ENCODE measurements at regions not wholly inside any gene's neighbourhood (a gene's known extent, or its start where the extent isn't known, plus 50 kb on each side); places are given as distances from the start of the nearest gene placed in this dataset.
"Not testable (repeated sequence)": the region's sequence is repeated elsewhere in the genome, so short reads cannot be mapped to it uniquely, and the experiment has no call there.

GRCh38 chr2:138093455-138093854, 129.2 kb downstream of the HNMT start:
- Histone ChIP-seq H3K9me3 (ENCODE audit: control insufficient read depth, insufficient read depth, low read length) (no peaks in the 10 kb centered on the region), H3K4me1 (ENCODE audit: insufficient read depth, low read length) (peaks cover 8% of the 10 kb centered on the region), H3K9ac (ENCODE audit: low read depth, low read length) (no peak overlapping the region), H3K36me3 (ENCODE audit: insufficient read depth, low read length) (no peaks in the 10 kb centered on the region)

- no peaks in the 10 kb centered on the region for H3K36me3 ChIP-seq (ENCODE audit: insufficient read depth, low read length)
- H3K4me1 ChIP-seq (ENCODE audit: insufficient read depth, low read length), result peaks cover 8% of the 10 kb centered on the region
- no peaks in the 10 kb centered on the region for H3K9me3 ChIP-seq (ENCODE audit: control insufficient read depth, insufficient read depth, low read length)
- no peak overlapping the region for H3K9ac ChIP-seq (ENCODE audit: low read depth, low read length)
These were observed 129.8 kb downstream of the HNMT start for GRCh38 chr2:138094031-138094430.

GRCh38 chr2:138095336-138095735, 131.1 kb downstream of the HNMT start:
- H3K36me3 ChIP-seq (ENCODE audit: insufficient read depth, low read length), result no peaks in the 10 kb centered on the region
- peaks cover 8% of the 10 kb centered on the region for H3K4me1 ChIP-seq (ENCODE audit: insufficient read depth, low read length)
- H3K9ac ChIP-seq (ENCODE audit: low read depth, low read length), result no peak overlapping the region
- H3K9me3 ChIP-seq (ENCODE audit: control insufficient read depth, insufficient read depth, low read length), result no peaks in the 10 kb centered on the region

- H3K36me3 ChIP-seq (ENCODE audit: insufficient read depth, low read length); H3K9ac ChIP-seq (ENCODE audit: low read depth, low read length); H3K4me1 ChIP-seq (ENCODE audit: insufficient read depth, low read length); H3K9me3 ChIP-seq (ENCODE audit: control insufficient read depth, insufficient read depth, low read length): not testable (repeated sequence)
These were observed 135.0 kb downstream of the HNMT start for GRCh38 chr2:138099288-138099687.

GRCh38 chr2:138101718-138102117, 137.4 kb downstream of the HNMT start:
- Histone ChIP-seq H3K9me3 (ENCODE audit: control insufficient read depth, insufficient read depth, low read length) (no peaks in the 10 kb centered on the region), H3K9ac (ENCODE audit: low read depth, low read length) (no peak overlapping the region), H3K36me3 (ENCODE audit: insufficient read depth, low read length) (no peaks in the 10 kb centered on the region), H3K4me1 (ENCODE audit: insufficient read depth, low read length) (no peaks in the 10 kb centered on the region)

GRCh38 chr2:138102664-138103063, 138.4 kb downstream of the HNMT start:
- Histone ChIP-seq H3K9ac (ENCODE audit: low read depth, low read length) (no peak overlapping the region), H3K4me1 (ENCODE audit: insufficient read depth, low read length) (no peaks in the 10 kb centered on the region), H3K9me3 (ENCODE audit: control insufficient read depth, insufficient read depth, low read length) (no peaks in the 10 kb centered on the region), H3K36me3 (ENCODE audit: insufficient read depth, low read length) (no peaks in the 10 kb centered on the region)

- Histone ChIP-seq H3K9me3 (ENCODE audit: control insufficient read depth, insufficient read depth, low read length) (no peaks in the 10 kb centered on the region), H3K9ac (ENCODE audit: low read depth, low read length) (no peak overlapping the region), H3K36me3 (ENCODE audit: insufficient read depth, low read length) (no peaks in the 10 kb centered on the region), H3K4me1 (ENCODE audit: insufficient read depth, low read length) (no peaks in the 10 kb centered on the region)
These were observed 138.9 kb downstream of the HNMT start for GRCh38 chr2:138103156-138103555.

GRCh38 chr2:138104071-138104470, 139.8 kb downstream of the HNMT start:
- H3K9me3 ChIP-seq (ENCODE audit: control insufficient read depth, insufficient read depth, low read length), result no peaks in the 10 kb centered on the region
- no peaks in the 10 kb centered on the region for H3K4me1 ChIP-seq (ENCODE audit: insufficient read depth, low read length)
- H3K9ac ChIP-seq (ENCODE audit: low read depth, low read length), result no peak overlapping the region
- H3K36me3 ChIP-seq (ENCODE audit: insufficient read depth, low read length), result no peaks in the 10 kb centered on the region

GRCh38 chr2:138105358-138105757, 141.1 kb downstream of the HNMT start:
- no peaks in the 10 kb centered on the region for H3K9me3 ChIP-seq (ENCODE audit: control insufficient read depth, insufficient read depth, low read length)
- H3K4me1 ChIP-seq (ENCODE audit: insufficient read depth, low read length), result no peaks in the 10 kb centered on the region
- H3K9ac ChIP-seq (ENCODE audit: low read depth, low read length), result no peak overlapping the region
- no peaks in the 10 kb centered on the region for H3K36me3 ChIP-seq (ENCODE audit: insufficient read depth, low read length)

- no peak overlapping the region for H3K9ac ChIP-seq (ENCODE audit: low read depth, low read length)
- H3K9me3 ChIP-seq (ENCODE audit: control insufficient read depth, insufficient read depth, low read length), result no peaks in the 10 kb centered on the region
- H3K36me3 ChIP-seq (ENCODE audit: insufficient read depth, low read length), result no peaks in the 10 kb centered on the region
- H3K4me1 ChIP-seq (ENCODE audit: insufficient read depth, low read length), result no peaks in the 10 kb centered on the region
These were observed 142.3 kb downstream of the HNMT start for GRCh38 chr2:138106606-138107005.

GRCh38 chr2:138107288-138107687, 143.0 kb downstream of the HNMT start:
- no peaks in the 10 kb centered on the region for H3K4me1 ChIP-seq (ENCODE audit: insufficient read depth, low read length)
- no peak overlapping the region for H3K9ac ChIP-seq (ENCODE audit: low read depth, low read length)
- no peaks in the 10 kb centered on the region for H3K36me3 ChIP-seq (ENCODE audit: insufficient read depth, low read length)
- H3K9me3 ChIP-seq (ENCODE audit: control insufficient read depth, insufficient read depth, low read length), result no peaks in the 10 kb centered on the region

- Histone ChIP-seq H3K9me3 (ENCODE audit: control insufficient read depth, insufficient read depth, low read length) (0 out of 2 replicates have a peak, but pooled peaks cover 4% of the 10 kb centered on the region), H3K9ac (ENCODE audit: low read depth, low read length) (no peak overlapping the region), H3K4me1 (ENCODE audit: insufficient read depth, low read length) (no peaks in the 10 kb centered on the region), H3K36me3 (ENCODE audit: insufficient read depth, low read length) (no peaks in the 10 kb centered on the region)
These were observed 146.3 kb downstream of the HNMT start for GRCh38 chr2:138110453-138111083.

GRCh38 chr2:138112536-138112935, 148.3 kb downstream of the HNMT start:
- Histone ChIP-seq H3K9ac (ENCODE audit: low read depth, low read length) (no peak overlapping the region), H3K9me3 (ENCODE audit: control insufficient read depth, insufficient read depth, low read length) (0 out of 2 replicates have a peak, but pooled peaks cover 4% of the 10 kb centered on the region), H3K36me3 (ENCODE audit: insufficient read depth, low read length) (no peaks in the 10 kb centered on the region), H3K4me1 (ENCODE audit: insufficient read depth, low read length) (no peaks in the 10 kb centered on the region)

- Histone ChIP-seq H3K36me3 (ENCODE audit: insufficient read depth, low read length) (no peaks in the 10 kb centered on the region), H3K9ac (ENCODE audit: low read depth, low read length) (no peak overlapping the region), H3K9me3 (ENCODE audit: control insufficient read depth, insufficient read depth, low read length) (0 out of 2 replicates have a peak, but pooled peaks cover 4% of the 10 kb centered on the region), H3K4me1 (ENCODE audit: insufficient read depth, low read length) (no peaks in the 10 kb centered on the region)
These were observed 149.7 kb downstream of the HNMT start for GRCh38 chr2:138113871-138114525.

- H3K4me1 ChIP-seq (ENCODE audit: insufficient read depth, low read length), result no peaks in the 10 kb centered on the region
- no peaks in the 10 kb centered on the region for H3K36me3 ChIP-seq (ENCODE audit: insufficient read depth, low read length)
- H3K9ac ChIP-seq (ENCODE audit: low read depth, low read length), result no peak overlapping the region
- H3K9me3 ChIP-seq (ENCODE audit: control insufficient read depth, insufficient read depth, low read length), result 0 out of 2 replicates have a peak, but pooled peaks cover 4% of the 10 kb centered on the region
These were observed 151.4 kb downstream of the HNMT start for GRCh38 chr2:138115666-138116065.
